Fibroblast of lung (primary cell): ENCODE measurements at regions not wholly inside any gene's neighbourhood (a gene's known extent, or its start where the extent isn't known, plus 50 kb on each side); places are given as distances from the start of the nearest gene placed in this dataset.

Experiments used
- EZH2 ChIP-seq: IDR thresholded peaks from 2 replicates; pipeline ENCODE4 v1.5.1; 2012; ENCODE audit warnings: low read length, control low read depth, mild to moderate bottlenecking; ENCODE audit errors: missing control alignments
- TF ChIP-seq, protein P1 (sequence below), 2 donors: IDR thresholded peaks in 1 of 2; conservative IDR thresholded peaks in 1 of 2; 1 replicate in 1 of 2; 2 replicates in 1 of 2; pipeline ENCODE4 v1.5.1; 2011 to 2012; ENCODE audit warnings: low read length in 2 of 2, control low read depth in 1 of 2, inconsistent platforms in 1 of 2, low read depth in 1 of 2, mild to moderate bottlenecking in 1 of 2

- TF ChIP-seq EZH2 = no peak
- TF ChIP-seq, protein P1, sequence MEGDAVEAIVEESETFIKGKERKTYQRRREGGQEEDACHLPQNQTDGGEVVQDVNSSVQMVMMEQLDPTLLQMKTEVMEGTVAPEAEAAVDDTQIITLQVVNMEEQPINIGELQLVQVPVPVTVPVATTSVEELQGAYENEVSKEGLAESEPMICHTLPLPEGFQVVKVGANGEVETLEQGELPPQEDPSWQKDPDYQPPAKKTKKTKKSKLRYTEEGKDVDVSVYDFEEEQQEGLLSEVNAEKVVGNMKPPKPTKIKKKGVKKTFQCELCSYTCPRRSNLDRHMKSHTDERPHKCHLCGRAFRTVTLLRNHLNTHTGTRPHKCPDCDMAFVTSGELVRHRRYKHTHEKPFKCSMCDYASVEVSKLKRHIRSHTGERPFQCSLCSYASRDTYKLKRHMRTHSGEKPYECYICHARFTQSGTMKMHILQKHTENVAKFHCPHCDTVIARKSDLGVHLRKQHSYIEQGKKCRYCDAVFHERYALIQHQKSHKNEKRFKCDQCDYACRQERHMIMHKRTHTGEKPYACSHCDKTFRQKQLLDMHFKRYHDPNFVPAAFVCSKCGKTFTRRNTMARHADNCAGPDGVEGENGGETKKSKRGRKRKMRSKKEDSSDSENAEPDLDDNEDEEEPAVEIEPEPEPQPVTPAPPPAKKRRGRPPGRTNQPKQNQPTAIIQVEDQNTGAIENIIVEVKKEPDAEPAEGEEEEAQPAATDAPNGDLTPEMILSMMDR (conservative IDR thresholded peaks at IDR 0.05 in 1 of 2, IDR thresholded peaks at IDR 0.05 in 1 of 2; ENCODE audit: low read depth in 1 of 2, low read length in 2 of 2) = no peak
These were observed 55.5 kb upstream of the FAM89A start for GRCh38 chr1:231095595-231095994.
